GM18868 (cell line): ENCODE measurements at regions not wholly inside any gene's neighbourhood (a gene's known extent, or its start where the extent isn't known, plus 50 kb on each side); places are given as distances from the start of the nearest gene placed in this dataset.
"Not testable (repeated sequence)": the region's sequence is repeated elsewhere in the genome, so short reads cannot be mapped to it uniquely, and the experiment has no call there.

ENCODE experiments used
- ATAC-seq: cut with Tn5 transposase; IDR thresholded peaks from one replicate; pipeline ENCODE4 v1.9.1; 2021; ENCODE audit warnings: mild to moderate bottlenecking, moderate library complexity; ENCODE audit not compliant: unreplicated experiment

DNA sequence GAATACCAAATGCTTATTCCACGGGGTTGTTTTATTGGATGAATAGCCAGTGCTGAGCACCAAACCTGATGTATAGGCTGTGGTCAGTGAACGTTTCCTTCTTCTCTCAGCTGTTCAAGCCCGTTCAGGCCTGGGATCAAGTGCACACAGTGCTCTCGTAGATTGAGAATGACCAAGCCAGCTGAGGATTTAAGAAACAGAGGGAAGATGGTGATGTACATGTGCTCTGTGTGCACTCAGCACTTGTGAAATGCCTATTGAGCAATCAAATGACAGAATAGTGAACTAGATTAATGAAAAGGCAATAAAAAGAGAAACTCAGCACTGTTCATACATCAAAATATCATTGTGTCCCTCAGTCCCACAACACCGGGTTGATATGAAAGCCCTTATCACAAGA lies 302.5 kb downstream of the BMPER start:
- ATAC-seq, result no peak

DNA sequence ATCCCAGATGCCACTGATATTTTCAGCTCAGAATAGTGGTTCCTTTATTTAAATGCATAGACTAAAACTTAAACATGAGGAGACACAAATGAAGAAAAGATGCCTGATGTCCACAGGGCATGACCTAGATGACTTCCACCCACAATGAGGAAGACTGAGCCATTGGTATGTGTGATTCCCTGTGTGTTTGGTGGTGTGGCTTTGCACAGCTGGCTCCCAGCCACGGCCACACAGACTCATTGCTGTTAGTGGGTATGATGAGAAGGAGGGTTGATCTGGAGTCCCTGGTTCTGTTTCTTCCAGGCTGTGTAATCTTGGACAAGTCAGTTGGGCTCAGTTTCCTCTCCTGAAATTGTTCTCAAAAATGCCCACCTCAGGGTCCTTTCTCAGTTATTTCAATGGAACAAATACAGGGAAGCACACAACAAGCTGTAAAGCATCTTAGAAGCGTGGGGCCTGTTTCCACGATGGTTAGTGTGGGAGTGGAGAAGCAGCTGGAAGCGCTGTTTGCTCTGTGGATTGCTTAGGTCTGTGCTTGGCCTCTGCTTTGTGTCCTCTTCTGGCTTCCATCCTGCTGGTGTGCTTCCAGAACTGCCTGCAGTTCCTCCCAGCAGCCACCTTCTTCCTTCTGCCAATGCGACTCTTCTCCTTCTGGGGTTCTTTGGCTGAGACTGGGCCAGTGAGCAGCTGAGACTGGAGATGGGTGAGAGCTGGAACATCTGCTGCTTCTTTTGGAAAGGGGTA lies 303.7 kb downstream of the BMPER start:
- ATAC-seq, result no peak

DNA sequence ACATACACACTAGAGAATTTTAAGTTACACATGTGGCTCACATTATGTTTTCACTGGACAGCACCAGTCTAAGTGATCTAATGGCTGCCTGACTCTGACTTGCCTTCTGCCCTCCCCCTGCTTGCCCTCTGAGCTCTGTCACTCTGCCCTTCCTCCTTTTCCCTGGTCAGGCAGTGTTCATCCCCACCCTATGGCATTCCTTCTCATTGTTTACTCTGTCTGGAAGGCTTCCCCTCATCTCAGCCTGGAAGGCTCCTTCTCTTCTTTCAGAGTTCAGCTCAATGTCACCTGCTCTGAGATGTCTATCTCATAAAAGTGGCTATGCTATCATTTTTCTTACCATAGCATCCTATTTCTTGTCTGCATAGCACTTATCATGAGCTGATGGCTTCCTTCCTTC lies 305.7 kb downstream of the BMPER start:
- ATAC-seq, result no peak

- ATAC-seq, result no peak
These were observed 312.6 kb downstream of the BMPER start for GRCh38 chr7:34217972-34218371.

GRCh38 chr7:34219153-34219718 lies 313.9 kb downstream of the BMPER start:
- ATAC-seq, result no peak

DNA sequence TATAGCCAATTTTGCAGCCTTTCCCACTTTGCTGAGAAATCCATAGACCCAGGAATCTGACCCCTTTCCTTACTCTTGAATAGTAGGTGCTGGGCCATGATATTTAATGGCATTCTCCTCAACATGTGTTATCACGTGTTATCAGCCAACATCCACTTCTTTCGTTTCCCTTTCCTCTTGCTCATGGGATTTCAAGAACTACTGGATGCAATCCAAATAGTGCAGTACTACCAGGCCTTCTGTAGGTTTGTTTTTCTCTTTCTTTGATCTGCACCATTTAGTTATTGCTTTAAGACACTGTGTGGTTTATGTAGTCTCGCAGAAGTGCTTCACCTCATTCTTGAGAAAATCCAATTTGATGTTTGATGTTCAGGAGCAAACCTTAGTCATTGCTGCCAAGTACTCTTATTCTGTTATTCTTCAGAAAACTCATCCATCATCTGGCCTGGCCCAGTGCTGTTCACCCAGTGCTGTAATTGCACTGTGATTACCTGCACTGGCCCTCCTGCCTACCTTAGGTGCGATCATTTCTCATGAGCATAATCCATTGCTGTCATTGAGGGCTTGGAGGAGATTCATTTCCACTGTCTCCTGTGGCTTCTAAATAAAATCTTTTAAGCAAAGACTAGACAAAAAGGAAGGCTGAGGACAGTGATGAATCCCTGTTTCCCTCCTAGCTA lies 315.3 kb downstream of the BMPER start:
- no peak for ATAC-seq

GRCh38 chr7:34222316-34222715 lies 317.0 kb downstream of the BMPER start:
- ATAC-seq, result no peak

DNA sequence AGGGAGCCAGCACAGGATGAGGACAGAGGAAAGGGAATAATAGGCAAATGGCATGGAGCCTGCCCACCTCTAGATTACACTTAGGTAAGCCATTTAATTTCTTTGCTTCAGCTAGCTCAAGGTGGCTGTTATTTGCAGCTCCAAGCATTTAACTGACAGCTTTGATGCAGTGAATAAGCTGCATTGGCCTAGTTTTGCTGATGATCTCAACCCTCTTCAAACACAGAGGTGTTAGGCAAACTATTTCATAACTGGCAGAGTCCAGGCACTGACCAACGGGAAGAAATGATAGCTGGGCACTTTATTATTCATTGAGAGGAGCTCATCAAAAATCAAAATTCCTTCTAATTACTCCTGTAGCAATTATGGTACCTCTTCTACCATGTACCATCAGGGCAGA lies 317.4 kb downstream of the BMPER start:
- ATAC-seq, result no peak

GRCh38 chr7:34224281-34224680 lies 318.9 kb downstream of the BMPER start:
- ATAC-seq, result no peak

GRCh38 chr7:34225193-34225592 lies 319.9 kb downstream of the BMPER start:
- no peak for ATAC-seq

DNA sequence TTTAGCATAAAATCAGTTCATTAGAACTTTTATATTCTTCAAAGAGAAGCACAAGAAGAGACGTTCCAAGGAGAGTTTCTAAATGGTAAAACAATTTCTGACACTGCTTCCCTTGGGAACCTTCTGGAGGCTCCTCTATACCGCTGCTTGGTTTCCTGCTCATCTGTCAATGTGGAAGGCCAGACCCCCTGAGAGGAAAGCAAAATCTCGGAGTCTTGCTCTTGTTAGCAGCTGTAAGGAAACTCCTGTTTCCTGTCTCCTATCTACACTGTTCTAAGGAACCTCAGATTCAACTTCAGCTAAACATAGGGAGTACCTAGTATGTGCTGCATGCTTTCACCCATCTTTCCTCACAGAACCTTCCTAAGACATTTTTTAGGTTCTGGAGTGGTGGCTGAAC lies 322.2 kb downstream of the BMPER start:
- no peak for ATAC-seq

DNA sequence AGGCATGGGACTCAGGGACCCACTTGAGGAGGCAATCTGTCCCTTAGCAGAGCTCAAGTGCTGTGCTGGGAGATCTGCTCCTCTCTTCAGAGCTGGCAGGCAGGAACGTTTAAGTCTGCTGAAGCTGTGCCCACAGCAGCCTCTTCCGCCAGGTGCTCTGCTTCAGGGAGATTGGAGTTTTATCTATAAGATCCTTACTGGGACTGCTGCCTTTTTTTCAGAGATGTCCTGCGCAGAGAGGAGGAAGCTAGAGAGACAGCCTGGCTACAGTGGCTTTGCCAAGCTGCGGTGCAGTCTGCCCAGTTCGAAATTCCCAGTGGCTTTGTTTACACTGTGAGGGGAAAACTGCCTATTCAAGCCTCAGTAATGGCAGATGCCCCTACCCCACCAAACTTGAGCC lies 329.8 kb downstream of the BMPER start:
- not testable (repeated sequence) for ATAC-seq

GRCh38 chr7:34236057-34236456 lies 330.7 kb downstream of the BMPER start:
- no peak for ATAC-seq

- ATAC-seq, result no peak
These were observed 331.6 kb downstream of the BMPER start for GRCh38 chr7:34236839-34237492.

DNA sequence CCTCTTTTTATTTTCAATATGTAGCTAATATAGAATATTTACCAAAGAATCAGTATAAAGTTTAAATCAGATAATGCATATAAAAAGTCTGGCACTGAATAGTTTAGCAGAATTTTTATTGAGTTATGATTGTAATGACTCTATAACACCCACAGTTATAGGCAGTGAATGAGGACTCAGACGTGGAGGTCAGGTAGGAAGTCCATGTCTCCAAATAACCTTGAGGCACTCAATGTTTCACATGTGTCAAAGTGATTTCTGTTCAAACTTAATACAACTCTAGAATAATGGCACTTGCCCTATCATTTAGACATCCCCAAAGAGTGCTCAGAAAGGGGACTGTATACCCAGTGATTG lies 332.1 kb downstream of the BMPER start:
- no peak for ATAC-seq

DNA sequence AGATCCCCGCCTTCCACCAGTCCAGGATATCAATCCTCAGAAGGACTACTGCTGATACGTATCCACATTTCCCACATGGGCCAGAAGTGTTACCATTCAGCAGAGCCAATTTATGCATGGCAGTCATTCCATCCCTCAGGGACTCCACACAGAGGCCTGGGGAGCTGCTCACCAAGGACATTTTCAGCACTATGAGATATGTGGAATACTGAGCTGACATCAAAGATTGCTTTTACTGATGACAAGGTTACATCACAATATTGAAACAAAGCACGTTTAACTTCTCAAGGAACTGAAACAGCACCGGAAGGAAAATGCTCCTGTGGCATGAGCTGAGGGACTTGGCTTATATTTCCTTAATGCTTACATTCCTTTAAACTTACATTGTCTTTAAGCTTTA lies 335.1 kb downstream of the BMPER start:
- no peak for ATAC-seq

DNA sequence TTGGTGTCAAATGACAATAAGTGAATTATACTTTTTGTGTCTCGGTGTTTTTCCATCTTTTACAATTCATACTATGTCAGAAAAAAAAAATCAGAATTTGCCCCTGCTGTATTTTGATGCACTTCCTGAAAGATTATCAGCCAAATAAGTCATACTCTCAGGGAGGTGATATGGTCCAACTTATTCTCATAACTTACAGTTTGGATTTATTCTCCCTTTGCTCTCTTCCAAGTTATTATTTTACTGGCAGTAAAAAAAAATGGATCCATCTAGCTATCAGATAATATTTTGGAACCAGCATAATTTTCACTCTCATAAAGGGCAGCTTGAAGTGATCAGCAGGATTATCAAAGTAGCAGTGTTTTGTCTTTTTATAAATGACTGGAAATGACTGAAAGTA lies 337.1 kb downstream of the BMPER start:
- ATAC-seq, result no peak

DNA sequence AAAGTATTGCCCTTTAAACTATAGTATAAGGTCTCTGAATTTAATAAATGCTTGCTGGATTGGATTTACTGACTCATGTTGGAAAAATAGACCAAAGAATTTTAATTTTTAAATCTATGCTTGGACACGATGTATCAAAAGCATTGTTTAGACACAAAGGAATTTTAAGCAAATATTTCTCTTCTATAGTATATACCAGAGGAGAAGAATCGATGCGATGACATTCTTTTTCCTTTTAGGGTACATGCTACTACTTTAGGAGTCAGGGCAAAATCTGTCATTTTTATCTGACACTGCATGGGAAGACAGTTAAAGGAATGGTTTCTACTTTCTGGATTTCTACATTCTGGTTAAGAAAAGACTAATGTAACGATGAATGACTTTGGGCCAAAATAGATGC lies 339.9 kb downstream of the BMPER start:
- no peak for ATAC-seq

- no peak for ATAC-seq
These were observed 342.1 kb downstream of the BMPER start for GRCh38 chr7:34247468-34247867.

GRCh38 chr7:34249192-34249591 lies 343.9 kb downstream of the BMPER start:
- no peak for ATAC-seq

DNA sequence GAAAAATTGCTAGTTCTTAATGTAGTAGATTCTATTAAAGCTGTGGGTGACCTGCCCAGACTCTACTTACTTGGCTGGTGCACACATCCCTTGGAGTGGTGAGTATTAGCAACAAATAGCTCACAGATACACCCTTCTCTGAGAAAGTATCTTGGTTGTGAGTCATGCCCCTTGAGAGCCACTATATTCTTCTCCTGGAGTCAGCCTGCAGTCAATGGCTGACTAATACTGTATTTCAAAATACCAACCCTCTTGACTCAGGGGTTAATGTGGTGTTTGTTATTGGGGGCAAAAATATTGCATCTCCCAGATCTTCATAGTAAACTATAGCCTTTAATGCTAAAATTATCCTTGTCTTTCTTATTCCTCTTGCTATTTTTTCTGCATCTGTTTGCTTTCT lies 354.9 kb downstream of the BMPER start:
- ATAC-seq, result no peak

DNA sequence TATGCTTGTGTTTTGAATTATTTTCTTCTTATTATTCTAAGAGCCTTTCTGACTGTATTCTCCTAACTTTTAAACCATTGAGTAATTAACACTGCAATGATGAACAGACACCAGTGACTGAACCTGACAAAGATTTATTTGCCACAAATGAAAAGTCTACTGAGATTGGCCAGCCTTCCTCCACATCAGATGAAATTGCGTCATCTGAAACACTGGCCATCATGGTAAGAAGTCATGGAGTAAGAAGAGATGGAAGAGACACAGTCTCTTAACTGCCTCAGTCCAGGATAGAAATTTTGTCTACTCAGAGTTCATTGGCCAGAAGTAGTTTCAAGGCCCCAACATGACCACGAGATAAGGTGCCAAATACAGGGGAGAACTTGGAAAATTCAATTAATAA lies 357.8 kb downstream of the BMPER start:
- ATAC-seq, result no peak
